H1 (cell line): ENCODE measurements at regions not wholly inside any gene's neighbourhood (a gene's known extent, or its start where the extent isn't known, plus 50 kb on each side); places are given as distances from the start of the nearest gene placed in this dataset.

Source experiments
- NRF1 ChIP-seq: IDR thresholded peaks from 2 replicates; pipeline ENCODE4 v1.6.1; 2011; ENCODE audit warnings: mild to moderate bottlenecking, low read depth, low read length, improper control_type of control experiment
- TCF12 ChIP-seq: IDR thresholded peaks from 2 replicates; pipeline ENCODE4 v1.6.1; 2011; ENCODE audit warnings: low read depth, mild to moderate bottlenecking, low read length
- TF ChIP-seq, protein P1 (sequence below), 3 experiments: IDR thresholded peaks; 1 replicate in 2 of 3; 2 replicates in 1 of 3; pipeline versions ENCODE4 v1.5.1 to v1.6.1; 2011; ENCODE audit warnings: low read length in 3 of 3, mild to moderate bottlenecking in 3 of 3, inconsistent platforms in 2 of 3, low read depth in 1 of 3, moderate library complexity in 1 of 3; ENCODE audit not compliant: insufficient read depth in 1 of 3; ENCODE audit errors: control extremely low read depth in 1 of 3

DNA sequence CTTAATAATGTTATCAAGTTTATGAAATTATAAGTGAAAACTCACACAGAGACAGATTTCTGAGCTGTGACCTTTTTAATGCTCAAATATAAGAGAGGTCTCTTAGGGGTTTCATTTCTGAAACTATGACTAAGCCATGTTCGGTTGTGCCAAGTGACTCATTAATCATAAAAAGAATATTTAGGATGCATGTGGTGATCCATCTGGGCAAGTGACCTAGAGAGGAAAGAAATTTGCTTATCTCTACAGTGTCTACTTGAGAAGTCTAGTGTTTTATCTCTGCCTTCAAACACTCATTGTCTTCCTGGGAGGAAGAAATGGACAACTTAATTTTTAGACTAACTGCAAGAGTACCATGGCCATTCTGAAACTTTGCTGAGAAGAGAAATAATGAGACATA, 545.3 kb upstream of the GRID2 start (continued):
- TF ChIP-seq TCF12 = no peak
- no peak for TF ChIP-seq NRF1
- TF ChIP-seq, protein P1, sequence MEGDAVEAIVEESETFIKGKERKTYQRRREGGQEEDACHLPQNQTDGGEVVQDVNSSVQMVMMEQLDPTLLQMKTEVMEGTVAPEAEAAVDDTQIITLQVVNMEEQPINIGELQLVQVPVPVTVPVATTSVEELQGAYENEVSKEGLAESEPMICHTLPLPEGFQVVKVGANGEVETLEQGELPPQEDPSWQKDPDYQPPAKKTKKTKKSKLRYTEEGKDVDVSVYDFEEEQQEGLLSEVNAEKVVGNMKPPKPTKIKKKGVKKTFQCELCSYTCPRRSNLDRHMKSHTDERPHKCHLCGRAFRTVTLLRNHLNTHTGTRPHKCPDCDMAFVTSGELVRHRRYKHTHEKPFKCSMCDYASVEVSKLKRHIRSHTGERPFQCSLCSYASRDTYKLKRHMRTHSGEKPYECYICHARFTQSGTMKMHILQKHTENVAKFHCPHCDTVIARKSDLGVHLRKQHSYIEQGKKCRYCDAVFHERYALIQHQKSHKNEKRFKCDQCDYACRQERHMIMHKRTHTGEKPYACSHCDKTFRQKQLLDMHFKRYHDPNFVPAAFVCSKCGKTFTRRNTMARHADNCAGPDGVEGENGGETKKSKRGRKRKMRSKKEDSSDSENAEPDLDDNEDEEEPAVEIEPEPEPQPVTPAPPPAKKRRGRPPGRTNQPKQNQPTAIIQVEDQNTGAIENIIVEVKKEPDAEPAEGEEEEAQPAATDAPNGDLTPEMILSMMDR (IDR thresholded peaks at IDR 0.05; ENCODE audit: control extremely low read depth in 1 of 3, insufficient read depth in 1 of 3, low read depth in 1 of 3, low read length in 3 of 3) = no peak
